Lower lobe of right lung (tissue), 2 donors: ENCODE measurements at regions not wholly inside any gene's neighbourhood (a gene's known extent, or its start where the extent isn't known, plus 50 kb on each side); places are given as distances from the start of the nearest gene placed in this dataset.

ENCODE experiments used
- ATAC-seq, 2 donors: fragments of 200-7000 bp; cut with Tn5 transposase; one replicate each; pipeline ENCODE4 v1.9.1; 2020 to 2022; ENCODE audit warnings: mild to moderate bottlenecking in 2 of 2, moderate library complexity in 2 of 2
- DNase-seq: peaks from one replicate; pipeline ENCODE4 v3.0.0-alpha.2; 2020
- H3K27ac ChIP-seq: fragments of 200-600 bp; one replicate; pipeline ENCODE4 v1.8.0; 2022
- H3K27me3 ChIP-seq: fragments of 200-600 bp; one replicate; pipeline ENCODE4 v1.8.0; 2022; ENCODE audit warnings: low read depth
- H3K36me3 ChIP-seq: fragments of 200-600 bp; one replicate; pipeline ENCODE4 v1.8.0; 2022; ENCODE audit warnings: mild to moderate bottlenecking
- H3K4me1 ChIP-seq: fragments of 200-600 bp; one replicate; pipeline ENCODE4 v1.8.0; 2022
- H3K4me3 ChIP-seq: fragments of 200-600 bp; one replicate; pipeline ENCODE4 v1.8.0; 2022; ENCODE audit warnings: mild to moderate bottlenecking
- H3K9me3 ChIP-seq: fragments of 200-600 bp; one replicate; pipeline ENCODE4 v1.8.0; 2022
- intact Hi-C: fragments of 100-400 bp; cut with DNase I; formaldehyde crosslinking; loops from one replicate; pipeline ENCODE4 v1.11.0; 2022
- TF ChIP-seq, protein P1 (sequence below): fragments of 200-600 bp; IDR thresholded peaks from one replicate; pipeline ENCODE4 v1.8.0; 2022; ENCODE audit warnings: antibody characterized with exemption, mild to moderate bottlenecking
- donor health status: DM: no; HTN: yes; CAD: no; lungs with severe emphysema.

DNA sequence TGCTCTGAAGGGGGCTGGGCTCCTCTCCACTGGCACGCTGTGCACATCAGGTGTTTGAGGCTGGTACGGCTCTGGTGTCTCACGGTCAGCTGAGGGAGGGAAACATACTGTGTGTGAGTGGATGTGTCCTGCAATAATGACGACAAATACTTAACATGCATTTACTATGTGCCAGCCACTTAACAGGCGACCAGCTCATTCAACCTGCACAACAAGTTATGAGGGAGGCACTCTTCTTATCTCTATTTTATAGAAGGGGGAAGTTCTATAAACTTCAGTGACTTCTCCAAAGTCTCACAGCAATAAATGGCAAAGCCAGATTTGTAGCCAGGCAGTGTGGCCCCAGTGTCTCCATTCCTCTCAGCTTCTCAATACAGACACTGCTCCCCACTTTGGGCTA, 83.1 kb upstream of the LINGO1 start:
- Histone ChIP-seq H3K36me3 (no peaks in the 10 kb centered on the region), H3K9me3 (no peaks in the 10 kb centered on the region), H3K4me3 (no peak overlapping the region), H3K27ac (no peak overlapping the region), H3K27me3 (peaks cover 41% of the 10 kb centered on the region), H3K4me1 (no peaks in the 10 kb centered on the region)
- DNase-seq (no peak), ATAC-seq (no peak)
- intact Hi-C loops, result no loop called here
- TF ChIP-seq, protein P1, sequence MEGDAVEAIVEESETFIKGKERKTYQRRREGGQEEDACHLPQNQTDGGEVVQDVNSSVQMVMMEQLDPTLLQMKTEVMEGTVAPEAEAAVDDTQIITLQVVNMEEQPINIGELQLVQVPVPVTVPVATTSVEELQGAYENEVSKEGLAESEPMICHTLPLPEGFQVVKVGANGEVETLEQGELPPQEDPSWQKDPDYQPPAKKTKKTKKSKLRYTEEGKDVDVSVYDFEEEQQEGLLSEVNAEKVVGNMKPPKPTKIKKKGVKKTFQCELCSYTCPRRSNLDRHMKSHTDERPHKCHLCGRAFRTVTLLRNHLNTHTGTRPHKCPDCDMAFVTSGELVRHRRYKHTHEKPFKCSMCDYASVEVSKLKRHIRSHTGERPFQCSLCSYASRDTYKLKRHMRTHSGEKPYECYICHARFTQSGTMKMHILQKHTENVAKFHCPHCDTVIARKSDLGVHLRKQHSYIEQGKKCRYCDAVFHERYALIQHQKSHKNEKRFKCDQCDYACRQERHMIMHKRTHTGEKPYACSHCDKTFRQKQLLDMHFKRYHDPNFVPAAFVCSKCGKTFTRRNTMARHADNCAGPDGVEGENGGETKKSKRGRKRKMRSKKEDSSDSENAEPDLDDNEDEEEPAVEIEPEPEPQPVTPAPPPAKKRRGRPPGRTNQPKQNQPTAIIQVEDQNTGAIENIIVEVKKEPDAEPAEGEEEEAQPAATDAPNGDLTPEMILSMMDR, result no peak

DNA sequence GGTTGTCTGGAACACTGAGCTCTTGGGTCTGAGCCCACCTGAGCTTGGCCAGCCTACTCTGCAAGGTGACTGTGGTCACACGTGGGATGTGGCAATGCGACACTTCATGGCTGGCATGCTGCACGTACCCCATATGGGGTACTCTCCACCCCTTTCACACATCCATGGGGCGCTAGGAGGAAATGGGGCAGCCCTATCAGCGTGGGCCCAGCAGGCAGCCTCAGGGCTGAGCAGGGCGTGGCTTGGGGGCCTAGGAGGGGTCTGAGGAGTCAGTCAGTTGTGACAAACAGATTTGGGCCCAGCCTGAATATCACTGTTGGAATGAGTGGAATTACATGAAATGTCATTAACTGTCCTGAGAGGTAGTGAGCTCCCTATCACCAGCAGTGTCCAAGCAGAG, 82.3 kb upstream of the LINGO1 start:
- Histone ChIP-seq H3K4me3 (no peak overlapping the region), H3K36me3 (no peaks in the 10 kb centered on the region), H3K9me3 (no peaks in the 10 kb centered on the region), H3K27ac (no peak overlapping the region), H3K27me3 (peaks cover 41% of the 10 kb centered on the region), H3K4me1 (no peaks in the 10 kb centered on the region)
- TF ChIP-seq, protein P1, result no peak
- intact Hi-C loops, result no loop called here
- DNase-seq (no peak), ATAC-seq (no peak)

DNA sequence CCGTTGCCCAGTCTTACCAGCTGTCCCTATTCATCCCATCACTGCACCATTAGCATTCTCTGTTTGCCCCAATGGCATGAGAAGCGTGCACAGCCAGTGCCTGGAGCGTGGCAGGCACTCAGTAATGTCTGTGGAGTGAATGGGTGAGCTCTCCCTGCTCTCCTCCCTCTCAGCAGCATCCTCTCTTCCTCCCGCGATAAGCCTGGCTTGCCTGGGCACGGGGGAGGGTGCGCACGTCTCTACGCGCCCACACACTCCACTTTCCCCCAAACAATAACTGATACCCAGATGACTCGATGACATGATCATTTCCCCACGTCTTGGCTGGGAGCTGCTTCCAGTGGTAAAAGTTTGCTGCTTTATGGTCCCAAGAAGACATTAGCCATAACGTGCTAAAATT, 81.8 kb upstream of the LINGO1 start:
- intact Hi-C loops, result no loop called here
- H3K36me3 ChIP-seq, result no peaks in the 10 kb centered on the region
- H3K4me1 ChIP-seq, result no peaks in the 10 kb centered on the region
- peaks cover 41% of the 10 kb centered on the region for H3K27me3 ChIP-seq
- TF ChIP-seq, protein P1, result no peak
- ATAC-seq, result no peak
- no peak overlapping the region for H3K4me3 ChIP-seq
- H3K27ac ChIP-seq, result no peak overlapping the region
- DNase-seq, result no peak
- no peaks in the 10 kb centered on the region for H3K9me3 ChIP-seq

DNA sequence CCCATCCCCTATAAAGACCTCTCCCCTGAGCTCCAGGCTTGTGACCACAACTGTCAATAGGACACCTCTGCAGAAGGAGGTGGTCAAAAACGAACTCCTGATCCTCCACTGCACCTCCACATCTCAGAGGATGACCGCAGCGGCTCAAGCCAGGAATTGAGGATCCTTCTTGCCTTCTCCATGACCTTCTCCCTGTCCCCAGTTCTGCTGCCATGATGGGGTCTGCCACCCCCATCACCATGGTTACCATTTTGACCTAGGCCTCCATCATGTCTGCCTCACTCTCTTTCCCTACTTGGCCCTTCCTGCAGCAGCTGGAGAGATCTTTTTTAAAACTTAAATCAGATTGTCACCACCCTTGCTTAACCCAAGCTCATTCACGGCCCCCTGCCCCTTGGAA, 81.3 kb upstream of the LINGO1 start:
- Histone ChIP-seq H3K4me1 (no peaks in the 10 kb centered on the region), H3K4me3 (no peak overlapping the region), H3K27ac (no peak overlapping the region), H3K27me3 (peaks cover 41% of the 10 kb centered on the region), H3K36me3 (no peaks in the 10 kb centered on the region), H3K9me3 (no peaks in the 10 kb centered on the region)
- intact Hi-C loops, result no loop called here
- TF ChIP-seq, protein P1, result no peak
- no peak for ATAC-seq
- no peak for DNase-seq

DNA sequence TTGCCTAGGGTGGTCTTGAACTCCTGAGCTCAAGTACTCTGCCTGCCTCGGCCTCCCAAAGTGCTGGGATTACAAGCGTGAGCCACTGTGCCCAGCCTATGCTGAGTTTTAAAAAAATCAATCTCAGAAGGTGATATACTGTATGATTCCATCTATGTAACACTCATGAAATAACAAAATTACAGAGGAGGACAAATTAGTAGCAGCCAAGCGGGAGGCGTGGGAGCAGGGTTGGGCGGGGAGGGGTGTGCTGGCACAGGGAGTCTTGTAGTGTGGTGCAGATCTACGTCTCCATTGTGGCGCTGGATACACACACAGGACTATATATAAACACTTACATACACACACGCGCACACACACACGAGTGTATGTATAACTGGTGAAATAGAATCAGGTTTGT, 80.6 kb upstream of the LINGO1 start:
- Histone ChIP-seq H3K9me3 (no peaks in the 10 kb centered on the region), H3K36me3 (no peaks in the 10 kb centered on the region), H3K27me3 (peaks cover 40% of the 10 kb centered on the region), H3K4me3 (no peak overlapping the region), H3K4me1 (no peaks in the 10 kb centered on the region), H3K27ac (no peak overlapping the region)
- DNase-seq, result no peak
- TF ChIP-seq, protein P1, result no peak
- intact Hi-C loops, result no loop called here
- ATAC-seq, result no peak

DNA sequence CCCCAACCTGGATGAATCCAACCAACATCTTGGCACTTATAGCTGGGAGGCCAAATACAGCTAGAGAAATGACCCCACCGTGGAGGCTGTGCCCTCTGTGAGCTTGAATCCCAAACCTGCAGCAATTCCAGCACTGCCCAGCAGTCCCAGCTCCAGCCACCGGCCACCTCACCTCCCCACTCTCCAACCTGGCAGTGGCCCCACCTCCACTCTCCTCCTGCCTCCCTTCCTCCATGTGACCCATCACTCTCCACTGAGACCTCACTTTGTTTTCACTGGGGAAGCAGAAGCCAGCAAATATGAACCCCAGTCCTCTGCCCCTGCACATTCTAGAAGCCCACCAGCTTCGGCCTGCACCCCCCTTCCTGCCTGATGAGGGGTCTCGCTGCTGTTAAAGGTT, 79.7 kb upstream of the LINGO1 start:
- Histone ChIP-seq H3K4me1 (no peaks in the 10 kb centered on the region), H3K36me3 (no peaks in the 10 kb centered on the region), H3K27me3 (peaks cover 32% of the 10 kb centered on the region), H3K9me3 (no peaks in the 10 kb centered on the region), H3K27ac (no peak overlapping the region), H3K4me3 (no peak overlapping the region)
- ATAC-seq (no peak), DNase-seq (no peak)
- TF ChIP-seq, protein P1, result no peak
- intact Hi-C loops, result no loop called here
